CD4-positive, alpha-beta T cell treated with Interleukin-12 subunit alpha and Interleukin-12 subunit beta, for 1 hour (primary cell): ENCODE measurements at regions not wholly inside any gene's neighbourhood (a gene's known extent, or its start where the extent isn't known, plus 50 kb on each side); places are given as distances from the start of the nearest gene placed in this dataset.
"Not testable (repeated sequence)": the region's sequence is repeated elsewhere in the genome, so short reads cannot be mapped to it uniquely, and the experiment has no call there.

Experiments
- DNase-seq: peaks from one replicate; pipeline ENCODE4 v3.0.0-alpha.2; 2020

- DNase-seq, result no peak
Observed at GRCh38 chr11:38392176-38392575, 1794.1 kb upstream of the RAG2 start.

DNA sequence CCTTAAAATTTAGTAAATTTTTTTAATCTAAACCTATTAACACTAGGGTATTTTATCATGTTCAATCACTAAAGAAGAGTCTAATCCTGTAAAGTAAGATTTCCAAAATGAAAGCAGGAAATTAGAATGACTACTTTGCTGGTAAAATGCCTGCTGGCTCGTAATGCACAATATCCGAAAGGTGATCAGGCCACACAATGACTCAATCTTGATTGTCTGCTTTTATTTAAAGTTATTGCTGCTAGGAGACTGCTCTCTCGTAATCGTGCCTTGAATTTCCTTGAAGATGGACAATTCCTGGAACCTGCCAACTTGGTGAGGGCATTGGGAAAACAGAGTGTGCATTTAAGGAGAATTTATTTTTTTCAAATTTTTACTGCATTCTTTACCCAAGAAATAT is 1786.5 kb upstream of the RAG2 start:
- no peak for DNase-seq

DNA sequence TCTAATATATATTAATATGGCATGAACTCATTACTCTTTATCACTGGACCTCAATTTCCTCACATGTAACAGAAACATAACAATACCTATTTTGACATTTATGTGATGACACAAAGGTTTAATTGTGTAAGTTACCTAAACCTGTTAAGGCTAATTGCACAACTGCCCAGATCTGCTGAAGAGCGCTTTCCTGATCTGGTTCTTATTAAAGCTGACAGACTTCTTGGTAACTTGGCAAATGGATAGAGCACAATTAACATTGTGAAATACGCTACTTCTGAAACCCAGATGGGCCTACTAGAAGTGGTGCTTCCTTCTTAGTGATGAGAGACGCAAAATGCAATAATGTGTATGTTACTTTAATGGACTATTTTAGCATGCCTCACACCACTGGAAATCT is 1767.2 kb upstream of the RAG2 start:
- no peak for DNase-seq

DNA sequence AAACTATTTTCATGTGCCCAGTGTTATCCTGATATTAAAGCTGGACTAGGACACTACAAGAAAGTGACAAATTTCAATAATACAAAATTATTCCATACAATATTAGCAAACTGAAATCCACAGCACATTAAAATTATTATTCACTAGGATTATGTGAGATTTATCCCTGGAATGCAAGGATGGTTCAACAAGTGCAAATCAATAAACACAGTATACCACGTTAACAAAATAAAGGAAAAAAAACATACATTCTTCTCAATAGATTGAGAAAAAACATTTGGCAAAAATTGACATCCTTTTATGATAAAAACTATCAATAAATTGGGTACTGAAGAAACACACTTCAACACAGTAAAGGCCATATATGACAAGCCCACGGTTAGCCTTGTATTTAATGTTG is 1758.2 kb upstream of the RAG2 start:
- no peak for DNase-seq

- DNase-seq, result no peak
Observed at GRCh38 chr11:38345286-38345685, 1747.2 kb upstream of the RAG2 start.

GRCh38 chr11:38341612-38342011 is 1743.6 kb upstream of the RAG2 start:
- not testable (repeated sequence) for DNase-seq

GRCh38 chr11:38339835-38340440 is 1741.9 kb upstream of the RAG2 start:
- DNase-seq, result no peak

DNA sequence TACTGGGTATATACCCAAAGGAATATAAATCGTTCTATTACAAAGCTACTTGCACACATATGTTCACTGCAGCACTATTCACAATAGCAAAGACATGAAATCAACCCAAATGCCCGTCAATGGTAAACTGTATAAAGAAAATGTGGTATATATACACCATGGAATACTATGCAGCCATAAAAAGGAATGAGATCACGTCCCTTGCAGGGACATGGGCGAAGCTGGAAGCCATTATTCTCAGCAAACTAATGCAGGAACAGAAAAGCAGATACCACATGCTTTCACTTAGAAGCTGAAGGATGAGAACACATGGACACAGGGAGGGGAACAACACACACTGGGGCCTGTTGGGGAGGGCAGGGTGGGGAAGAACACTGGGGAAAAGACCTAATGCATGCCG is 1740.0 kb upstream of the RAG2 start:
- not testable (repeated sequence) for DNase-seq

GRCh38 chr11:38332046-38332445 is 1734.0 kb upstream of the RAG2 start:
- DNase-seq, result no peak

- no peak for DNase-seq
Observed at GRCh38 chr11:38330578-38330977, 1732.5 kb upstream of the RAG2 start.

- no peak for DNase-seq
Observed at GRCh38 chr11:38323961-38324761, 1726.1 kb upstream of the RAG2 start.

GRCh38 chr11:38315151-38315550 is 1717.1 kb upstream of the RAG2 start:
- no peak for DNase-seq

GRCh38 chr11:38307455-38307854 is 1709.4 kb upstream of the RAG2 start:
- DNase-seq, result no peak

DNA sequence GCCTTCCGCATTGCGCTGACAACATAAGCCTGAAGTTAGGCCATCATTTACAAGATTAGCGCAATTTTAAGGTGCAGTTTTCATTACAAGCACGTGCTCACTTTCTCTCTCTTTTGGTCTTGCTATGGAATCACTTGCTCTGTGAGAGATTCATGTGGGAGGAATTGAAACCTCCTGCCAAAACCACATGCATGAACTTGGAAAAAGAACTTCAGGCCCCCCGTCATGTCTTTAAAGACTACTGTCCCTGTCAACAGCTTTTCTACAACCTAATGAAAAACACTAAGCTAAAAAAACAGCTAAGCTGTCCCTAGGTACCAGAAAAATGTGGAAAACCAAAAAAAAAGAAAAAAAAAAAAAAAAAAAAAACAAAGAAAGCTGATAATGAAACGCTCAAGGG is 1707.6 kb upstream of the RAG2 start:
- no peak for DNase-seq

- DNase-seq, result no peak
Observed at GRCh38 chr11:38304926-38305325, 1706.9 kb upstream of the RAG2 start.

GRCh38 chr11:38302564-38302963 is 1704.5 kb upstream of the RAG2 start:
- DNase-seq, result no peak

DNA sequence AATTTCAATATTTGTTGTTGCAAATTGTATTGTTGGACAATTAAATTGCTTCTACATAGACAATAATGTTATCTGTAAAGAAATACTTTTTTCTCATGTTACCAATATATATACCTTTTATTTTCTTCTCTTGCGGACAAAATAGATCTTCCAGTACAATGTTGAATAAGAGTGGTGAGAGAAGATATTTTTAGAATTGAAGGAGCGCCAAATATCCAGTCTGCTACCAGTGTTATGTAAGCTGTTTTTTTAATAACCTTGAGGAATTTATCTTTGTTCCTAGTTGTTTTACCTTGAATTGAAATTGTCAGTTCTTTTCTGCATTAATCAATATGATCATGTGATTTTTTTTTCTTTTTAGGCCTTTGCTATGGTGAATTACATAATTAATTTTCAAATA is 1702.5 kb upstream of the RAG2 start:
- DNase-seq, result no peak

- DNase-seq, result no peak
Observed at GRCh38 chr11:38296211-38296776, 1698.3 kb upstream of the RAG2 start.

GRCh38 chr11:38282718-38283117 is 1684.7 kb upstream of the RAG2 start:
- DNase-seq, result no peak

DNA sequence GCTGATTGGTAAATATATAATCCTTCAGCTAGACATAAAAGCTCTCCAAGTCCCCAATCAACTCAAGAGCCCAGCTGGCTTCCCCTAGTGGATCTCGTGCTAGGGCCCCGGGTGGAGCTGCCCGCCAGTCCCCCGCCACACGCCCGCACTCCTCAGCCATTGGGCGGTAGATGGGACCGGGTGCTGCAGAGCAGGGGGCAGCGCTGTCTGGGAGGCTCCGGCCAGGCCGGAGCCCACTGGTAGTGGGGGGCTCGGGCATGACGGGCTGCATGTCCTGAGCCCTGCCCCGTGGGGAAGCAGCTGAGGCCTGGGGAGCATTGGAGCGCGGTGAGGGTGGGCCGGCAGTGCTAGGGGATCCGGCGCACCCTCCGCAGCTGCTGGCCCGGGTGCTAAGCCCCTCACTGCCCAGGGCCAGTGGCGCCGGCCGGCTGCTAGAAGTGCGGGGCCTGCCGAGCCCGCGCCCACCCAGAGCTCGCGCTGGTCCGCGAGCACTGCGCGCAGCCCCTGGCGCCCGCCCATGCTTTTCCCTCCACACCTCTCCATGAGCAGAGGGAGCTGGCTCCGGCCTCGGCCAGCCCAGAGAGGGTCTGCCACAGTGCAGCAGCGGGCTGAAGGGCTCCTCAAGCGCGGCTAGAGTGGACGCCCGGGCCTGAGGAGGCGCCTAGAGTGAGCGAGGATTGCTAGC is 1680.6 kb upstream of the RAG2 start:
- no peak for DNase-seq

DNA sequence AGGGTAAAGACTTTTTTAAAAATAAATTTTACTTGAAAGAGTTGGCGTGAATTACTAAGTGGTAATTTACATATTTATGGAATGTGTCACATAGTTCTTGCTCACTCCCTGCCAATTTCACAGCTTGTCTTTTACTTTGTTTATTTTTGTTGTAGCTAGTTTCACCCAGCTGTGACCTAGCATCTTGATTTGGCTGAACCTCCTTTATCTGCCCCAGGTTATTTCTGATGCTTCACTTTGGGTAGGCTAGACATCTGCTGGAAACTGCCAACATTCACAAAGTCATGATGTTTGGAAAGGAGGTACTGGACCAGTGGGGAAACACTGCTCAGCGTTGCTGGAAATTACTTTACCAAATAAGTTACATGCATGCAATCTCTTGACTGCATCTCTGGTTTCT is 1676.0 kb upstream of the RAG2 start:
- DNase-seq, result no peak

DNA sequence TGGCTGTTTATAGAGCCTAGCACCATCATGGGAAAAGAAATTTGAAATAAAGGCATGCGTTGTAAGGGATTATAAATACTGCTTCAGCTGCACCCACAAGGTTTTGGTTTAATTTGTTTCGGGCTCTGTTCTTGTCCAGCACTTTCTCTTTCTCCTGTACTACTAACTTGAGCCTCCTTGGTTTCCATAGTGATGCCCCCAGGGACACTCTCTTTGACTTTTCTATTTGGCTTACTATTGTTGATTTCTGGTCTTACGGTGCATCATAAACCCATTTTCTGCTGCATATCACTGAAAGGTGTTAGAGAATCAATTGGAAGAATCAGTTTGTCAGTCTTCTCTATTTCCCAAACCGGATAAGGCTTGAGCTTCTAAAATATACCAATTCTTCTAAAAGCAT is 1674.3 kb upstream of the RAG2 start:
- no peak for DNase-seq

DNA sequence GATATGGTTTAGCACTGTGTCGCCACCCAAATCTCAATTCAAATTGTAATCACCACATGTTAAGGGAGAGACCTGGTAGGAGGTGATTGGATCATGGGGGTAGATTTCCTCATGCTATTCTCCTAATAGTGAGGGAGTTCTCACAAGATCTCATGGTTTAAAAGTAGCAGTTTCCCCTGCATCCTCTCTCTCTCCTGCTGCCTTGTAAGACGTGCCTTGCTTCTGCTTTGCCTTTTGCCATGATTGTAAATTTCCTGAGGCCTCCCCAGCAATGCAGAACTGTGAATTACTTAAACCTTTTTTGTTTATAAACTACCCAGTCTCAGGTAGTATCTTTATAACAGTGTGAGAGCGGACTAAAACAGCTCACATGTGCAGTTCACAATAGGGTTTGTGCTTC is 1668.7 kb upstream of the RAG2 start:
- no peak for DNase-seq

DNA sequence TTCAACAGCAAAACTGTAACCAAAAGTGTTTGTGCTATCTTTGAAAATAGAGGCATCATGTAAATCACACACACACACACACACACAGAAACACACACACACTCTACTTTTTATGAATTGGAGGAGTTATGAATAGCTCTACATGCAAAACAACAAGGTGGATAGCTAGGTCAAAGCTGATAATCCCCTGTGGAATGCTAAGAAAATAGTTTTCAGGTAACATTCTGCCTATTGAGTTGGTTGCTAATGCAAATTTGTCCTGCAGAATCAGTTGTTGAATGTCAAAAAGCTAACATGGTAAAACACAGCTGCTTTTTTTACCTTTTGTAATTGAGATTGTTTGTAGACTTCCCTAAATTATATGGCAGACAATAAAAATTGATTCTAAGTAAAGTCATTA is 1658.4 kb upstream of the RAG2 start:
- no peak for DNase-seq
